Stomach (tissue), 4 donors: ENCODE measurements at regions not wholly inside any gene's neighbourhood (a gene's known extent, or its start where the extent isn't known, plus 50 kb on each side); places are given as distances from the start of the nearest gene placed in this dataset.

Experiments used
- CTCF ChIP-seq, 7 experiments: fragments of 450-650 bp in 4 of 7; fragments of 200-600 bp in 3 of 7; sonication (generic) in 3 of 7; IDR thresholded peaks; one replicate each; pipeline ENCODE4 v1.5.1; 2016 to 2019; ENCODE audit warnings: antibody characterized with exemption in 7 of 7, control low read depth in 2 of 7, mild to moderate bottlenecking in 1 of 7
- POLR2A ChIP-seq, 4 donors: fragments of 450-650 bp; IDR thresholded peaks; one replicate each; pipeline ENCODE4 v1.6.1; 2016; ENCODE audit warnings: antibody characterized with exemption in 4 of 4, control low read depth in 2 of 4, mild to moderate bottlenecking in 1 of 4, moderate library complexity in 1 of 4
- POLR2AphosphoS5 ChIP-seq, 3 donors: sonication (generic); formaldehyde crosslinking; IDR thresholded peaks; one replicate each; pipeline ENCODE4 v1.6.1; 2016; ENCODE audit warnings: antibody characterized with exemption in 3 of 3

DNA sequence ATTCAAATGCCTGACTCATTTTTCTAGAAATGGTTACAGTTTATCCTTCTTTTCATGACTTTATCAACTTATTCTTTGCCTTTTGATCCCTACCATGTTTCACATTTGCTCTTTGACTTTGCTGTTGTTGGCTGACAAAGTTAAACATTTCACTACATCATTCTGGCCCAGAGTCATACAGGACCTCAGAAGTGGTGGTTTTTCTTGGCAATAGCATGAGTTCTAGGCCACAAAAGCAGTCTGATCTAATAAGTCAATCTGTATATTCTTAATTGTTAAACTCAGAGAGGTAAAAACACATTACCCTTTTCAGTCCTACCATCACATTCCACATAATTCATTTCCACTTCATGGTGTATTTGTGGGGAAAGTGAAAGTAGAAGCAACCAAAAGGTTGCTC is 763.2 kb upstream of the TENM4 start:
- no peak for TF ChIP-seq CTCF (IDR thresholded peaks at IDR 0.05)
- no peak for TF ChIP-seq POLR2AphosphoS5 (IDR thresholded peaks at IDR 0.05)
- no peak for TF ChIP-seq POLR2A (IDR thresholded peaks at IDR 0.05)
